IMR-90 (cell line): ENCODE measurements at regions not wholly inside any gene's neighbourhood (a gene's known extent, or its start where the extent isn't known, plus 50 kb on each side); places are given as distances from the start of the nearest gene placed in this dataset.

Experiments
- CTCF ChIP-seq: conservative IDR thresholded peaks from 2 replicates; pipeline ENCODE4 v1.5.1; 2012; ENCODE audit warnings: mild to moderate bottlenecking, low read depth, low read length, improper control_type of control experiment
- FOS ChIP-seq: fragments of 150-350 bp; IDR thresholded peaks from 2 replicates; pipeline ENCODE4 v1.6.1; 2016; ENCODE audit warnings: low read depth, low read length
- MAFK ChIP-seq: IDR thresholded peaks from 2 replicates; pipeline ENCODE4 v1.6.1; 2012; ENCODE audit warnings: low read depth, low read length, improper control_type of control experiment
- NFE2L2 ChIP-seq: fragments of 150-350 bp; IDR thresholded peaks from 2 replicates; pipeline ENCODE4 v1.6.1; 2016; ENCODE audit warnings: low read depth, mild to moderate bottlenecking, low read length
- POLR2A ChIP-seq: IDR thresholded peaks from 2 replicates; pipeline ENCODE4 v1.6.1; 2012; ENCODE audit warnings: mild to moderate bottlenecking, low read depth, low read length
- RAD21 ChIP-seq: IDR thresholded peaks from 2 replicates; pipeline ENCODE4 v1.6.1; 2012; ENCODE audit warnings: low read length, improper control_type of control experiment
- RFX5 ChIP-seq: IDR thresholded peaks from 2 replicates; pipeline ENCODE4 v1.8.0; 2012; ENCODE audit warnings: low read depth, mild to moderate bottlenecking, low read length, moderate library complexity
- USF2 ChIP-seq: fragments of 150-350 bp; IDR thresholded peaks from 2 replicates; pipeline ENCODE4 v1.6.1; 2017; ENCODE audit warnings: mild to moderate bottlenecking, antibody characterized with exemption, low read length, low read depth
- TF ChIP-seq, protein P1 (sequence below): fragments of 150-350 bp; IDR thresholded peaks from 2 replicates; pipeline ENCODE4 v1.6.1; 2016; ENCODE audit warnings: low read depth, mild to moderate bottlenecking, low read length, moderate library complexity, borderline replicate concordance

- TF ChIP-seq, protein P1, sequence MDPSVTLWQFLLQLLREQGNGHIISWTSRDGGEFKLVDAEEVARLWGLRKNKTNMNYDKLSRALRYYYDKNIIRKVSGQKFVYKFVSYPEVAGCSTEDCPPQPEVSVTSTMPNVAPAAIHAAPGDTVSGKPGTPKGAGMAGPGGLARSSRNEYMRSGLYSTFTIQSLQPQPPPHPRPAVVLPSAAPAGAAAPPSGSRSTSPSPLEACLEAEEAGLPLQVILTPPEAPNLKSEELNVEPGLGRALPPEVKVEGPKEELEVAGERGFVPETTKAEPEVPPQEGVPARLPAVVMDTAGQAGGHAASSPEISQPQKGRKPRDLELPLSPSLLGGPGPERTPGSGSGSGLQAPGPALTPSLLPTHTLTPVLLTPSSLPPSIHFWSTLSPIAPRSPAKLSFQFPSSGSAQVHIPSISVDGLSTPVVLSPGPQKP: no peak
- TF ChIP-seq FOS: no peak
- peak; percentile 81 for TF ChIP-seq CTCF
- TF ChIP-seq USF2: no peak; the same call in 1 of the 2 replicates
- peak; percentile 78 for TF ChIP-seq RAD21
- TF ChIP-seq POLR2A: no peak
- TF ChIP-seq MAFK: no peak
- TF ChIP-seq NFE2L2: no peak
- no peak for TF ChIP-seq RFX5
Observed at GRCh38 chr2:20135631-20136050, 84.2 kb upstream of the LAPTM4A start.
